HG03442 (cell line): ENCODE measurements at regions not wholly inside any gene's neighbourhood (a gene's known extent, or its start where the extent isn't known, plus 50 kb on each side); places are given as distances from the start of the nearest gene placed in this dataset.
"Not testable (repeated sequence)": the region's sequence is repeated elsewhere in the genome, so short reads cannot be mapped to it uniquely, and the experiment has no call there.

ENCODE experiments used
- ATAC-seq: cut with Tn5 transposase; IDR thresholded peaks from one replicate; pipeline ENCODE4 v1.9.1; 2021; ENCODE audit warnings: mild to moderate bottlenecking, moderate library complexity; ENCODE audit not compliant: unreplicated experiment

DNA sequence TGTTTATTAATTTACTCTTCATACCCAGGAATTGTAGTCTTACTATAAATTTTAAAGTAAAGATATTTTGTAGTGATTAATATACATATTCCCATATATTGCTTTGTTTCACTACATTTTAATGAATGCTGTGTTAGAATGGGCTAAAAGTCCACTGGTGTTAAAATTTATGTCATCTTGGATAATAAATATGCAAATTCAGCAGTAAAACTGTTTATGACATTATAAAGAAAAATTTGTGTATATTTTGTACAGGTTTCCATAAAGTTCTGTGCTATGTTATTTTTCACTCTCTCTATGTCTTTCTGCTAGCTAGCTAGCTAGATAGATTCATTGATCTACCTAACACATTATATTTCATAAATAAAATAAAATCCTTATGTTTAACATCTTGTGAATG, 1071.2 kb downstream of the FAT4 start:
- ATAC-seq: no peak

DNA sequence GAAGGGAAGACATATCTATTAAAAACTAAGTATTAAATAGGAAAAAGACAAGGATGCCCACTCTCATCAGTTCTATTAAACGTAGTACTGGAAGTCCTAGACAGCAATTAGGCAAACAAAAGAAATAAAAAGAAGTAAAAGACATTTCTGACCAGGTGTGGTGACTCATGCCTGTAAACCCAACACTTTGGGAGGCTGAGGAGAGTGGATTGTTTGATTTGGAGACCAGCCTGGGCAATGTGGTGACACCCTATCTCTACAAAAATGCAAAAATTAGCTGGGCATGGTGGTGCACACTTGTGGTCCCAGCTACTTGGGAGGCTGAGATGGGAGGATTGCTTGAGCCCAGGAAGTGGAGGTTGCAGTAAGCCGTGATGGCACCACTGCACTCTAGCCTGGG, 1071.8 kb downstream of the FAT4 start:
- ATAC-seq: no peak

DNA sequence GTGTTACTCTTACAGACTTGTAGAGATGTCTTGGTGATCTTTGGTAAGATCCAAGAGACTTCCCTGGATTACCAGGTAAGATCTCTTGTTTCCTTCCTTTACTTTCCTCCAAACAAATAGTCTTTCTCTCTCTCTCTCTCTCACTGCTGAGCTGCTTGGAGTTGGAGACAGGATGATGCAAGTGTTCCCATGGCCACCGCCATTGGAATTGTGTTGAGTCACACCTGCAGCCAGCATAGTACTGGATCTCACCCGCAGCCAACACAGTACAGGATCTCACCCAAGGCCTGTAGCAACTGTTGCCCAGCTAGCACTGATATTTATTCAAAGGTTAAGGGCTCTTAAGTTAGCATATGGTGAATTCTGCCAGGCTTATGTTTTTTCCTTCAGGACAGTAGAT, 1080.9 kb downstream of the FAT4 start:
- no peak for ATAC-seq

DNA sequence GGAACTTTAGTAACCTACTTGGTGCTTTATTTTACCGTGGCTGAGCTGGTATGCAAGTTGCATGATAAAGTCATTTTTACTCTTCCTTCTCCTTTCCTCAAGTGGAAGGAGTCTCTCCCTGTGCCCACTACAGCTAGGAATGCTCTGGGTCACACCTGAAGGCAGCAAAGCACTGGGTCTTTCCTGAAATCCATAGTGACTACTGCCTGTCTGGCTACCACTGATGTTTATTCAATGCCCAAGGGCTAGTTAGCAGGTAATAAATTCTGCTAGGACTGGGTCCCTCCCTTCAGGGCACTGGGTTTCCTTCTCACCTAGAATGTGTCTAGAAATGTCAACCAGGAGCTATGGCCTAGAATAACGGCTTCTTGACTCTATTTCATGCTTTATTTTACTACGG, 1081.4 kb downstream of the FAT4 start:
- ATAC-seq: no peak

DNA sequence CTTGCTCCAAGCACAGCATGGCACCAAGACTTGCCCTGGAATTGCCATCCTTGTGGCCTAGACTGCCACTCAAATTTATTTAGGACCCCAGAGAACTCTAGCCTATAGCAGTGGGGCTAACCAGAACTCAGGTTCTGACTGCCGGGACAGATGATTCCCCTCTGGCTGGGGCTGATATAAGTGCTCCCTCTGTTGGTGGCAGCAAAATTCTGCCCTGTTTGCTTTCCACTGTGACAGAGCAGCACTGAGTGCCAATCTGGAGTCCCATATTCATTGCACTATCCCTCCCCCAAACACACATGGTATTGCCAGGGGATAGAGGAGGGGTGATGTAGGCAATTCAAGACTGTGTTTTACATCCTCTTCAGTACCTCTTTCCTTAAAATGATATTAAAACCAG, 1081.9 kb downstream of the FAT4 start:
- no peak for ATAC-seq

DNA sequence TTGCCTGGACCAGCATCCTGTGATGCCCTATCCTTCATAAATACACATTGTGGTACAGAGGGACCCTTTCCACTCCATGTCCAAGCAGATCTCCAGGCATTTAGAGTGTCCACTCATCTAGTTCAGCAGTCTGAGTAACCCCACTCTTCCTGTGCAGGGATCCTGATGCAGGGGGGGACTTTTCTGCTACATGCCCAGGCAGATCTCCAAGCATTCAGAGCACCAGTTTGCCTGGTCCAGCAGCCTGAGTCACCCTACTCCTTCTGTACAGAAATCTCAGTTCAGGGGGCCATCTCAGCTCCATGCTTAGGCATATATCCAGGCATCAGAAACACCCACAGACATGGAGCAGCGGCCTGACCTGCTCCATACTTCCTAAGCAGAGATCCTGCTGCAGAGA, 1089.8 kb downstream of the FAT4 start:
- no peak for ATAC-seq

DNA sequence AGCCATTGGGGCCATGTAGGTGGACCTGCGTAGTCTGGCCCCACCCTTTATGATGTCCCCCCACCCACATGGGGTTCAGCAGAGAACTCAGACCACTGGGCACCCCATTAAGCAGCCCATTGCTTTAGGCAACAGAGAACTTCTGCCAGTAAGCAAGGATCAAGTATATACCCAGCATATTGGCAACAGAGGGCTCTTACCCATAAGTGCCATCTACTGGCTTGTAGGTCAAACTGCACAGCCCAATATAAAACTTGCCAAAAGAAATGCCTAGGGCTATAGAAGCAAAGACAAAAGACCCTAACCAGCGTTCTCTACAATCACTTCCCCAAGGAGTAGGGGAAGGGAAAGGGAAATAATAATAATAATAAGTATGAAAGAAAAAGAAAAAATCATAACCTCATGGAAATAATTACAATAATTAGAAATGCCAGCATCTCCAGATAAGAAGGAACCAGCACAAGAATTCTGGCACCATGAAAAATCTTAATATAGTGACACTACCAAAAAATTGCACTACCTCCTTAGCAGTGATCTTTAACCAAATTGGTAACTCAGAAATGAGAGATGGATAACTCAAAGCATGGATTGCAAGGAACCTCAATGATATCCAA, 1090.7 kb downstream of the FAT4 start:
- no peak for ATAC-seq

DNA sequence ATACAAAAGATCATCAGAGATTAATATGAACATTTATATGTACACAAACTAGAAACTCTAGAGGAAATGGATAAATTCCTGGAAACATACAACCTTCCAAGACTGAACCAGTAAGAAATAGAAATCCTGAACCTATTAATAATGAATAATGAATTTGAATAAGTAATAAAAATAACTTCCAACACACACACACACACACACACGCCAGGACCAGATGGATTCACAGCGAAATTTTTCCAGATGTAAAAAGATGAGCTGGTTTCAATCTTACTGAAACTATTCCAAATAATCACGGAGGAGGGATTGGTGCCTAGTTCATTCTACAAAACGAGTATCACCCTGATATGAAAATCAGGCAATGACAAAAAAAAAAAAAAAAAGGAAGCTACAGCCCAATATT, 1095.0 kb downstream of the FAT4 start:
- ATAC-seq: no peak

DNA sequence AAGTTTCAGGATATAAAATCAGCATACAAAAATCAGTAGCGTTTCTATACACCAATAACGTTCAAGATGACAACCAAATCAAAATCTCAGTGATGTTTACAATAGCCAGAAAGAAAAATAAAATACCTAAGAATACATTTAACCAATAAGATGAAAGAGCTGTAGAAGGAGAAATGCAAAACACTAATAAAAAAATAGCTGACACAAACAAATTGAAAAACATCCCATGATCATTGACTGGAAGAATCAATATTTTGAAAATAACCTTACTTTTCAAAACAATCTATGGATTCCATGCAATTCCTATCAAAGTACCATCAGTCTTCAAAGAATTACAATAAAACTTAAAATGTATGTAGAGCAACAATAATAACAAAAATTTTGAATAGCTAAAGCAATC, 1096.3 kb downstream of the FAT4 start:
- no peak for ATAC-seq

DNA sequence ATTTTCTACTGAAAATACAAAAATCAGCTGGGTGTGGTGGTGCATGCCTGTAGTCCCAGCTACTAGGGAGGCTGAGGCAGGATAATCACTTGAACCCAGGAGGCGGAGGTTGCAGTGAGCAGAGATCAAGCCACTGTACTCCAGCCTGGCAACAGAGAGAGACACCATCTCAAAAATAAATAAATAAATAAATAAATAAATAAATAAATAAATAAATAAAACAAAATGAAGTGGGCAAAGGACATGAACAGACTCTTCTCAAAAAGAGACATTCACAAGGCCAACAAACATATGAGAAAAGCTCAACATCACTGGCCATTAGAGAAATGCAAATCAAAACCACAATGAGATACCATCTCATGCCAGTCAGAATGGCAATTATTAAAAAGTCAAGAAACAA, 1097.6 kb downstream of the FAT4 start:
- ATAC-seq: not testable (repeated sequence)

DNA sequence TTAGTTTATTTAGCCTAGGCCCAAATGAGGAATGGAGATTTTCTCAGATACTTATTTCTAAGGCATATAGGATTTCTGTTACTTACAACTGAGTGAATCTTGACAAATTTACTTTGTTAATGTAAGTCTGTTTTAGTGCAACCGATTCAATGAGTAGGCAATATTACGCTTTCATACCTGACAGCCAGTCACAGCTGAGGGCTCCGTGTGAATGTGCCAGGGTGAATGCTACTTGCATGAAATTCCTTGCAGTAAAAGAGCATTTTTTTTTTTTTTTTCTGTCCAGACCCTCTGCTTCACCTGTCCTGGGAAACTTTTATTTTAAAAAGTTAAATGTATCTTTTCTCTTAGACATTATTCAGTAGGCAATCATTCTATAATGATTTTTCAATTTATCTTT, 1100.0 kb downstream of the FAT4 start:
- ATAC-seq: no peak

DNA sequence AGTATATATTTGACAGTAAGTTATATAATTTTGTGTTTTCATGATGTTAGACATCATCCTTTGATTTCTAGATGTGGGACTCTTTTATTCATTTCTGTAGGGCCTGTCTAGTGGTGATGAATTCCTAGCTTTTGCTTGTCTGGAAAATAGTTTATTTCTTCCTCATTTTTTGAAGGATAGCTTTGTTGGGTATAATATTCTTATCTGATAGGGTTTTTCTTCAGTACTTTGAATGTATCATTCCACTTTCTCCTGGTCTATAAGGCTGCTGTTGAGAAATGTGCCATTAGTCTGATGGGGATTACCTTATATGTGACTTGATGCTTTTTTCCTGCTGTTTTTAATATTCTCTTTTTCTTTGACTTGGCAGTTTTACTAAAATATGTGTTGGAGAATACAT, 1104.5 kb downstream of the FAT4 start:
- ATAC-seq: no peak

DNA sequence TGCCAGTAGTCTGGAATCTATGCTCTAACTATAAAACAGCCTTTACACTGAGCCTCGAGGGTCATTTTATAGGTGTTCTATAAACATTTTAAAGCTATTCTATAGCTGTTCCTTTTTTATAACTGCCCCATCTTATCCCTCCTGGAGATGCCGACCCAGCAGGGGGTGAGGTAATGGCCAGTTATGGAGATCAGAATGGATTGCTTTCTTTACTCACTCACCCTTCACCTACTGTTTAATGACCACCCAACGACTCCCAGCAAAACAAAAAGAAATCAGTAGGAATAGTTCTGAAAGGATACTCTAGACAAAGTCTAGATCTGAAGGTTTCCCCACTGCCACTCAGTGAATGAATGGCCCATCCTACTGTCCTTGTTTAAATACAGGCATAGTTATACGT, 1113.1 kb downstream of the FAT4 start:
- no peak for ATAC-seq

DNA sequence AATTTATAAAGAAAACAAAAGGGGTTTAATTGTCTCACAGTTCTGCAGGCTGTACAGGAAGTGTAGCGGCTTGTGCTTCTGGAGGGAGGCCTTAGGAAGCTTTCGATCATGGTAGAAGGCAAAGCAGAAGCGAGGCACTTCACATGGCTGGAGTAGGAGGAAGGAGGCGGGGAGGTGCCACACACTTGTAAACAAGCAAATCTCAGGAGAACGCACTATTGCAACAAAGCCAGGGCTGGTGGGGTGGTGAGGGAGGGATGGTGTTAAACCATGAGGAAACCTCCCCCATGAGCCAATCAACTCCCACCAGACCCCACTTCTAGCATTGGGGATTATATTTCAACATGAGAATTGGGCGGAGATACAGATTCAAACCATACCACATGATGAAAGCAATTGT, 1116.3 kb downstream of the FAT4 start:
- no peak for ATAC-seq

DNA sequence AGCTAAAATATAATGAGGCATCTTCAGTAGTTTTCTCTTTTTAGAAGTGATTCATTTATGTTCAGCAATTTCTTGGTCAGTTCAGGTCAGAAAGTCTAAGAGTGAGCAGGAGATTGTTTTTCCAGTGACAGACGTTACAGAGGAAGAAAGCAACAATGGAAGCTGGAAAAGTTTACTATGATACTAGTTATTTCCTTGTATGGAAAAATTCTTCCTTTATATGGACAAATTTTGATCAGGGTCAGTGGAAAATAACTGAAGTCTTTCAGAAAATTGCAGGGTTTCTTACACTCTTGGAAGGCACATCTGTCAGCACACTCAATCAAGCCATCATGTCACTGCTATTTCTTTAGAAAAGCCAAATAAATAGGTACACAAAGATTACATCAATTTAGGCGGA, 1120.7 kb downstream of the FAT4 start:
- no peak for ATAC-seq

DNA sequence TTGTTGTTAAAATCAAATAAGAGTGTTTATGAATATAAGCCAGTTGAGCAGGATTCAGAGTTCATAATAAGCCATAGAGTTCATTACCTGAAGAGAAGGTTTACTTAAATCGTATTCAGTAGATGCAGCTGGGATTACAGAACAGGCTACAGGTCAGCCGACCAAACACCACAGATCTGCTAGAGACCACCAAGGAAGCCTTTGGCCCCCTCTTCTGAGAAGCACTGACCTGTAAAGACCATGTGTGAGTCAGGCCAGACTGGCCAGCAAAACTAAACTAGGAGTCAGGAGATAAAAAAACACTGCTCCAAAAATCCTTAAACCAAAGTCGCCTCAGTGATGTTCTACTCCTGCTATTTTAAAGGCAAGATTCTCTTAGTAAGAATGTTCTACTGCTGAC, 1125.5 kb downstream of the FAT4 start:
- no peak for ATAC-seq

DNA sequence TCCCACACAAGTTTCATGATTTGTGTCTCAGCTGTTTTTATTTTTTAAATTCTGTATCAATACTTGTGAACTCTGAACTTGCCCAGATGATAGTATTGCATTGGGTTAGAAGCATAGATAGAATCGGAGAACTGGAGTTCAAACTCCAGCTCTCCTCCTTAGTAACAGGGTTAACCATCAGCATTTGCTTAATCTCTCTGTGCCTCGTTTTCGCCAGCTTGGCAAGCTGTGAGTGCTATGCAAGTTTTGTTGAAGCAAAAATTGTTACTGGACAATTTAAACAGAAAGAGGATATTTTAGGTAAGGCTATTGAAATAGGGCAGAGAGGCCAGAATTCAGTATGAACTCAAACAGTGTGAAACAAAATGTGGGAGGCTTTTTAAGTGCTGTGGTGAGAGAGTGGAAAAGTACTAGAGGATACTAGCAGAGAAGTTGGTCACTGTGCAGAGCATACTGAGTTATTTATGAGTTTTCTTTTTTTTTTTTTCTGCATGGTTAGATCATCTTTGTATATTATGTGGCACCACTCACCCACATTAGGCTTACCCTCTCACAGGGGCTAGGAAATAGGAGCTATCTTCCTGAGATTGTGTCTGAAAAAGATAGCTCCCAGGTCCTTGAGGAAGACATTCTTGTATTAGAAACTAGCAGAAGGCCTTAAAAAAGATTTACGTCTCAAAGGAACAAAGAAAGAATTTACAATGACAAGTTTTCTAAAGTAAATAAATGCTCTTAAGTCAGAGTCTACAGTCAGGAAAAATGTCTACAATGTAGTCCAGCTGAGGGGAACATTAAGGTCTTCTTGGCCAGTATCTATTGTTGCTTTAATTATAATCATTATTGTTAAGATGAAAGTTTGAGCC, 1126.6 kb downstream of the FAT4 start:
- ATAC-seq: no peak

DNA sequence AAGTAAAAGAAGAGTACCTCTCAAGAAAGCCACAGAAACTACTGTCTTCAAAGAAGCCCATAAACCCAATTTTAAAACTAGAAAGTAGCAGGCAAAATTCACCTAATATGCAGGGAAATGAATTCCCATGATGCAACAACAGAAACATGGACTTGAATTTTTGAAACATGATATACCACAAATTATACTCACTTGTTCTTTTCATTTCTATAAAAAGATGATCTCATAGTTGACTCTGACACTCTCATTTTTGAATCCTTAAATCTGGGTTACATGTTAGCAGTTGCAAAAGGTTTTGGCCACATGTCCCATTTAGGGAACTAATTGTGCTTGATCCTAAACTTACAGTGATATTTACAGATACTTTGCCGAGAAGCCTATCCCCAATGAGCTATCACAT, 1130.8 kb downstream of the FAT4 start:
- ATAC-seq: no peak

DNA sequence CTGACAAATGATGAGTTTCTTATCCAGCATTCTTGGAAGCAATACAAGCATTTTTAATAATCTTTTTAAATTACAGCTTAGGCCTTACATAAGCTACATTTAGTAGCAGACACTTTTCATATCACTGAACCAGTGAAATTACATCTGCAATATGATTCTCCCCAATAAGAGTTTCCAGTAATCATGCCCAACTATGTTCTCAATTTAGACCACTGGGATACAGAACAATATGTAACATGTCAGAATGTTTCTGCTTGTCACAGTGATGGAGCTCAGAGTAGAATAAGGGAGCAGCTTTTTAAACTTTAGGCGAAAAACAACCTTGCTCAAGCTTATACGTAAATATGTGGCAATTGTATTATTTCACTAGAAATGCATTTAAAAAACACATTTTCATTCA, 1132.2 kb downstream of the FAT4 start:
- ATAC-seq: no peak

DNA sequence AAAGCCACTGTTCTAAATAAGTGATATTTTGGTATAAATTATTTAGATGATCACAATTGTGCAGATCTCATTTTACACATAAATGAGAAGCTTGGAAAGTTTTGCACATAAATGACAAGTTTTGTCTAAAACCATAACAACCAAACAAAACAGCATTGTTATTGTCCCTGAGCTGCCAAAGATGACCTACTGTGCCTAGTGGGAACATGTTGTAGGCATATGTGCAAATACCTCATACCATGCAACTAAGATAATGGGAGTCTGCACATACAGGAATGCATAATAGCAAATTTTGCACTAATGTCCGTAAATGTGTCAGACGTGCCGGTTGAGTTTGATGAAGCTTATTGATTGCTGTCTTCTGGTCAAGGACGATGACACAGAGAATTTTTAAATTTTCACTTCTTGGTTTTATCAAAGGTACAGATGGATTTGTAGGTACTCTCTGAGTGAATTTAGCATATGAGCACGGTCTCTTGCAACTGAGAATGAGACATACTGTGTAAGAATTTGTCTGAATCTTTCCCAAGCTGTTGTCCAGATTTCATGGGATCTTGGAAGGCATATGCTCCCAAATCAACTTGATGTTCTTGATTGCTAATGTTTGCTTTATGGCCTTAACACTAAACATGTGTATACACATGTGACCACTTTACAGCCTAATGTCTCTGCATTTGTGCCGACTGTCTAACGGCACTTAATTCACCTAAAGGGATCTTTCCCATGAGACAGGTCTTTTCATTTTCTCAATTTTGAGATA, 1133.5 kb downstream of the FAT4 start:
- ATAC-seq: no peak

DNA sequence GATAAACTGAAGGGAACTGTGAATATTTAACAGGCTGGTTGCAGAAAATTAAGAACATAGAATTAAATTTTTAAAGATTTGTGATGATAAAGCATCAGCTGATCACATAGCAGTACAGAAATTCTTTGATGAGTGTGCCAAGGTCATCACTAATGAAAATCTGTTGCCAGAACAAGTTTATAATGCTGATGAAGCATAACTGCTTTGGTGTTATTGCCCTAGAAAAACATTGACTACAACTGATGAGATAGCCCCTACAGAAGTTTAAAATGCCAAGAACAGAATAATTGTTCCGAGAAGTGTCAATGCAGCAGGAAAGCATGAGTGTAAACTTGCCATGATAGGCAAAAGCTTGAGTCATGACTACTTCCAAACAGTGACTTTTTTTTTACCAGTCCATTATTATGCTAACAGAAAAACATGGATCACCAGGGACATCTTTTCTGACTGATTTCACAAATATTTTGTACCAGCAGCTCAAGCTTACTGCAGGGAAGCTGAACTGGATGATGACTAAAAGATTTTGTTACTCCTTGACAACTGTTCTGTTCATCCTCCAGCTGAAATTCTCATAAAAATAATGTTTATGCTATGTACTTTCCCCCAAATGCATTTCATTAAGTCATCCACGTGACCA, 1136.6 kb downstream of the FAT4 start:
- no peak for ATAC-seq

DNA sequence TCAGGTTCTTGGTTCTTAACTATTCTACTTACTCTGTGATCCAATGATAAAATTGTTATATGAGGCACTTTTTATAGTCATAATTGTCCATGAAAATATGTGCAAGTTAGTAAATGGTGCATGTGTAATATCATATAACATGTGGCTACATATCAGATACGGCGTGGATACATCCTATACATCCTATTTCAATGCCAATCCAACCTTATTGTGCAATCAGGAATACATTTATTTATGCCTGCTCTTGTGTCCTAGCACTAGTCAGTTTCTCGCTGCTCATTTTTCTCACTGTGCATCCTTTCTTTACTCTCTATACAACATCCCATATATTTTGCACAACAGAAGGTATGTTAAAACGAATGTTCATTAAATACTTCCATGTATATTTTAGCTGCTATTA, 1141.1 kb downstream of the FAT4 start:
- ATAC-seq: no peak
